H1 (cell line): ENCODE measurements at regions not wholly inside any gene's neighbourhood (a gene's known extent, or its start where the extent isn't known, plus 50 kb on each side); places are given as distances from the start of the nearest gene placed in this dataset.

ENCODE experiments used
- BACH1 ChIP-seq: IDR thresholded peaks from 2 replicates; pipeline ENCODE4 v1.6.1; 2012; ENCODE audit warnings: low read length, improper control_type of control experiment
- EZH2 ChIP-seq: fragments of 200-600 bp; sonication (generic); IDR thresholded peaks from 2 replicates; pipeline ENCODE4 v1.7.1; 2012; ENCODE audit warnings: low read depth, mild to moderate bottlenecking, moderate library complexity, low read length, inconsistent platforms; ENCODE audit not compliant: severe bottlenecking
- GABPA ChIP-seq: IDR thresholded peaks from 2 replicates; pipeline ENCODE4 v1.6.1; 2011; ENCODE audit warnings: mild to moderate bottlenecking, low read length, moderate library complexity, borderline replicate concordance; ENCODE audit not compliant: insufficient read depth
- JUN ChIP-seq: IDR thresholded peaks from 2 replicates; pipeline ENCODE4 v1.6.1; 2011; ENCODE audit warnings: low read depth, mild to moderate bottlenecking, improper control_type of control experiment, low read length
- POLR2A ChIP-seq, 2 experiments: IDR thresholded peaks; 1 replicate in 1 of 2; 2 replicates in 1 of 2; pipeline ENCODE4 v1.6.1; 2011; ENCODE audit warnings: low read depth in 2 of 2, low read length in 2 of 2, mild to moderate bottlenecking in 2 of 2; ENCODE audit errors: control extremely low read depth in 1 of 2
- POLR2AphosphoS5 ChIP-seq: IDR thresholded peaks from 2 replicates; pipeline ENCODE4 v1.6.1; 2011; ENCODE audit warnings: low read depth, low read length
- RAD21 ChIP-seq, 2 experiments: IDR thresholded peaks in 1 of 2; conservative IDR thresholded peaks in 1 of 2; 2 replicates each; pipeline ENCODE4 v1.6.1; 2011; ENCODE audit warnings: low read depth in 2 of 2, low read length in 2 of 2, improper control_type of control experiment in 1 of 2, inconsistent platforms in 1 of 2, mild to moderate bottlenecking in 1 of 2, moderate library complexity in 1 of 2
- TF ChIP-seq, protein P1 (sequence below), 3 experiments: IDR thresholded peaks; 1 replicate in 2 of 3; 2 replicates in 1 of 3; pipeline versions ENCODE4 v1.5.1 to v1.6.1; 2011; ENCODE audit warnings: low read length in 3 of 3, mild to moderate bottlenecking in 3 of 3, inconsistent platforms in 2 of 3, low read depth in 1 of 3, moderate library complexity in 1 of 3; ENCODE audit not compliant: insufficient read depth in 1 of 3; ENCODE audit errors: control extremely low read depth in 1 of 3

DNA sequence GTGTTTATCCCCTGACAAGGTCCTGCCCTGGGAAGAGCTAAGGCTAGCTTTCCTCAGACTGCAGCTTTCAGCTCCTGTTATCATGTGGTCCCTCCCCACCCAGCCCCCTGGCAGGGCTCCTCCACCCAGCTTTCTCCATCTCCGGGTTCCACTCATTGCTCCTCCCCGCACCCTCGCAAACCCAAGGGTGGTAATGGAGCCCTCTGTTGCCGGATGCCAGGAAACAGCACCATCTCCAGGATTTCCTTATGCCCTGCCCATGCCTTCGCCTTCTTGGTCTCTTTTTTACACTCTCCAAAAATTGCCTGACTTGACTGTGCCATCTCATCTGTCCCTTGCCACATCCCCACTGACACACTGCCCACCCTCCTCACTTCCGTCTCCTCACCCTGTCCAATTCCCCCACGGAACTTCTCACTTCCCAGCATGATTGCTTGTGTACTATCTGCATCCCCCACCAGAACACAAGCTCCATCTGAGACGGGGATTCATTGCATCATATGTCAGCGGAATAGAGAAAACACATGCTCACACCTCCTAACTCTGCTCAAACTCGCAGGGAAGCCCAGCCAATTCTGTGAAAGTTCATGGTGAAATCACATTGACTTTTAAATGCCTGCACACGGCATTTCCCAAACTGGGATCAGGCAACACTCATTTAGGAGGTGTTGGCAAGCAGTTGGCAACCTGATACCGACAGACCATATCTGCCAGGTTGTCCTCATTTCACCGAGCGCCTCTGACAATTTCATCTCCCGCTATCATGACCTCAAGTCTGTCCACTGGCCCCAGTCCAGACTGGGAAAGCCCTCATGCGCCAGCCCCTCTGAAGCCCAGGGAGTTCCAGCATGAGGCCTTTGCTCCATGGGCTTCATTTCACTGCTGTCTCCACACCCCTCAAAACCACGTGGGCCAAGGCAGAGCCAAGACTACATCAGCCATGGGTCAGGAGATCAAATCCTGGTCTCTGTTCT lies 201.1 kb downstream of the MATN1 start:
- TF ChIP-seq JUN = no peak
- no peak for TF ChIP-seq EZH2
- TF ChIP-seq, protein P1, sequence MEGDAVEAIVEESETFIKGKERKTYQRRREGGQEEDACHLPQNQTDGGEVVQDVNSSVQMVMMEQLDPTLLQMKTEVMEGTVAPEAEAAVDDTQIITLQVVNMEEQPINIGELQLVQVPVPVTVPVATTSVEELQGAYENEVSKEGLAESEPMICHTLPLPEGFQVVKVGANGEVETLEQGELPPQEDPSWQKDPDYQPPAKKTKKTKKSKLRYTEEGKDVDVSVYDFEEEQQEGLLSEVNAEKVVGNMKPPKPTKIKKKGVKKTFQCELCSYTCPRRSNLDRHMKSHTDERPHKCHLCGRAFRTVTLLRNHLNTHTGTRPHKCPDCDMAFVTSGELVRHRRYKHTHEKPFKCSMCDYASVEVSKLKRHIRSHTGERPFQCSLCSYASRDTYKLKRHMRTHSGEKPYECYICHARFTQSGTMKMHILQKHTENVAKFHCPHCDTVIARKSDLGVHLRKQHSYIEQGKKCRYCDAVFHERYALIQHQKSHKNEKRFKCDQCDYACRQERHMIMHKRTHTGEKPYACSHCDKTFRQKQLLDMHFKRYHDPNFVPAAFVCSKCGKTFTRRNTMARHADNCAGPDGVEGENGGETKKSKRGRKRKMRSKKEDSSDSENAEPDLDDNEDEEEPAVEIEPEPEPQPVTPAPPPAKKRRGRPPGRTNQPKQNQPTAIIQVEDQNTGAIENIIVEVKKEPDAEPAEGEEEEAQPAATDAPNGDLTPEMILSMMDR (IDR thresholded peaks at IDR 0.05; ENCODE audit: control extremely low read depth in 1 of 3, insufficient read depth in 1 of 3, low read depth in 1 of 3, low read length in 3 of 3) = no peak
- peak in 1 of 2 experiments; percentile 25; a peak in 2 of 4 replicates for TF ChIP-seq RAD21 (IDR thresholded peaks at IDR 0.05 in 1 of 2, conservative IDR thresholded peaks at IDR 0.05 in 1 of 2; ENCODE audit: low read depth in 2 of 2, low read length in 2 of 2)
- no peak for TF ChIP-seq GABPA
- no peak for TF ChIP-seq POLR2A (IDR thresholded peaks at IDR 0.05; ENCODE audit: control extremely low read depth in 1 of 2, low read depth in 2 of 2, low read length in 2 of 2)
- TF ChIP-seq POLR2AphosphoS5 = no peak
- TF ChIP-seq BACH1 = no peak
